ENCODE measurements at regions not wholly inside any gene's neighbourhood (a gene's known extent, or its start where the extent isn't known, plus 50 kb on each side); places are given as distances from the start of the nearest gene placed in this dataset.

- no peak for DNase-seq
Measured at GRCh38 chr14:22513066-22513812, 75.8 kb downstream of the DAD1 start.

- DNase-seq, result no peak
Measured at GRCh38 chr14:22512106-22512814, 76.8 kb downstream of the DAD1 start.

DNA sequence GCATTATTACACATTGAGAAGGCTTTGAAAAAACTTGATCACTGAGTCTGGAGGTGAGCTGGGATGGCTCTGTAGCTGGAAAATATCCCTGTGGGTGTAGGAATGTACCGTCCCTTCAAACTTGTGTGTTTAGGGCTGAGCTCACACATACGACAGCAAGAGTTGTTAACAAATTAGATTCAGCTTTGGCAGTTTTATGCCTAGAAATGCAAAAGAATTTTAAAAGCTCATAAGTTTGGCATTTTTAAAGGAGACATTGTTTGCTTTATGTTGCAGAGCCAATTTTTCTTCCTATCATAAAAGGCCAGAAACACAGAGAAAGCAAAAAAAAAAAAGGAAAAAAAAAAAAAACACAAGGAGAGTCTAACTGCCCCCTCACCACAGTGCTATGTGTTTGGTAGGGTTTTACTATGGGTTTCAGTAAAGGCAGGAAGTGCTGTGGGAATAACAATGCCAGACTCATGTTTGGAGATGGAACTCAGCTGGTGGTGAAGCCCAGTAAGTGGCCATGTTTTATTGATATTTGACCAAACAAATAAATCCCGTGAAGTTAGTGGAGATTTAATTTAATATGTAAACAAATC is 78.4 kb downstream of the DAD1 start:
- DNase-seq, result peak; percentile 10

- no peak for DNase-seq
Measured at GRCh38 chr14:22509751-22510300, 79.2 kb downstream of the DAD1 start.

- DNase-seq, result no peak
Measured at GRCh38 chr14:22509036-22509709, 79.9 kb downstream of the DAD1 start.

DNA sequence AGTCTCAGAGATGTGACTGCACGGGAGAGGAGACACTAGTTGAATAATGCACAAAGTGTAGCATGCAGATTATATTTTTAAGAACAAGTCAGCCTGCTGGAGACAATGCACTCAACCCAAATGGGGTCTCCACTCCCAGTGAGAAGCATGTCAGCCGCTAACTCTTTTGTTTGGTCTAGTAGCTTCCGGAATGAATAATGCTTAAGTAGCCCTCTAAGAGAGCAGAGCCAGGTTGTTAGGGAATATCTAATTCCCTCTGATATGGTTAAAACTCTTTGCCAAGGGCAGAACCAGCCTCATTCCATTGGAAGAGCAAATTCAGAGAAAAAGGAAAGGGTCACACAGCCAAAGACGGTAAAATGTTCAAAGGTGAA is 80.4 kb downstream of the DAD1 start:
- no peak for DNase-seq

DNA sequence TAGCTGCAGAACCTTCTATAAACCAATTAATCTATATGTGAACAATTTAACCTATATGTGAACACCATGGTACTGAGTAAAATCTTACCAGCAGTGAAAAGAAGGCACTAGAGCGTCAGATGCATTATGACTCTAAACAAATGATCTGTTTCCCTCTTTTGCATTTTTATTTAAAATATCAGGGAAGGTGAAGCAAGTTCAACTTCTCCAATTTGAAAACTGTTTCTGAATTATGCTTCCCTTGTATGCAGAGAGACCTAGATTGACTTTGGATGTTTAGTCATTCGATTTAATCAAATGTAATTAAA is 80.9 kb downstream of the DAD1 start:
- DNase-seq, result no peak

- no peak for DNase-seq
Measured at GRCh38 chr14:22506778-22507351, 82.2 kb downstream of the DAD1 start.

- no peak for DNase-seq
Measured at GRCh38 chr14:22506378-22506710, 82.7 kb downstream of the DAD1 start.

- DNase-seq, result no peak
Measured at GRCh38 chr14:22505697-22506377, 83.2 kb downstream of the DAD1 start.

GRCh38 chr14:22505309-22505696 is 83.7 kb downstream of the DAD1 start:
- no peak for DNase-seq

GRCh38 chr14:22502551-22502950 is 86.5 kb downstream of the DAD1 start:
- DNase-seq, result no peak

GRCh38 chr14:22502007-22502406 is 87.0 kb downstream of the DAD1 start:
- no peak for DNase-seq

- DNase-seq, result no peak
Measured at GRCh38 chr14:22500954-22501726, 87.9 kb downstream of the DAD1 start.

DNA sequence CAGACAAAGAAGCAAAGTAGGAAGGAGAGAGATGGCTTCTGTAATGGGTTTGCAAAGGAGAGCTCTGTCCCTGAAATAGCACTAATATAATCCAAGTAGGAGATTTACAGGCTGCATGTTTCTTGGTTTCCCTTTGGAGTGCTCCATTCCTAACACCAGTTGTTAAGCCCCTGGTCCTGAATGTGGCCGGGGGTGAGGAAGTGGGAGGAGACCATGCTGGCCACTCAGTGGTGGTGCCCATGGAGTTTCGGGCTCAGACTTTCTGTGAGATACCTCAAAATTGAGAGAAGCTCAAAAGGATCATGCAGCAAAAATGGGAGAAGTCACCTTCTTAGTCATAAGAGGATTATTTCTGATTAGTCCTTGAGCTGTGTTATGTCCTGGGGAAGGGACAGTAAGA is 88.5 kb downstream of the DAD1 start:
- DNase-seq, result no peak

DNA sequence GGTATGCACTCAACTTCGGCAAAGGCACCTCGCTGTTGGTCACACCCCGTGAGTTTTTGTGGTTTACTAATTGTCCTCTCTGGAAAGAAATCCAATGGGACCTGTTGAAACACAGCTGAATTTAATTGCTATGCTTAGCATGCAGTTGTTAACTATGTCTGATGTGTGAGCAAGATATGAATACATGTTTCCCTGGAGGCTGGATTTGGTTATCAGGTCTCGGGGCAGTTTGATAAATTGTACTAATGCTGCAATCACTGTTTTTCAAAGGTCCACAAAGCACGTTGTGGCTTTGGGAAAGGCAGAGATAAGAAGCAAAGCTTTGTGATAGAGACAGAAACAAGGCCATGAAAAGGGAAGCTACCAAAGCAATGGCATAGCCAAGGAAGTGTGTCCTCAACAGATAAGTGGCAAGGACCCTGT is 91.3 kb downstream of the DAD1 start:
- no peak for DNase-seq

DNA sequence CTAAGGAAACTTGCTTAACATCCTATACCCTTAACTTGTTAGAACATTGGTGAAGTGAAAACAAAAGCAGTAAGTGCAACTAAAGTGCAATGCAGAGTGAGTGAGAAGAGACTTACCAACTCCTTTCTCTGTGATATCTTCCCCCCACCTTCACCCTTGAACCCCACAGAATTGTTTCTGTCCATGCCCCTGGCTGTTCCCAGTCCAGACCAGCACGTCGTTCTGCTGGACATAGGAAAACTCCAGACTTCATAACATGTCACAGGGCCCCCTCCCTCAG is 91.9 kb downstream of the DAD1 start:
- DNase-seq, result no peak

GRCh38 chr14:22494486-22495135 is 94.4 kb downstream of the DAD1 start:
- DNase-seq, result no peak

- DNase-seq, result no peak
Measured at GRCh38 chr14:22493753-22494152, 95.3 kb downstream of the DAD1 start.

GRCh38 chr14:22492622-22493542 is 96.1 kb downstream of the DAD1 start:
- DNase-seq, result no peak

Measured in NCI-H69 (cell line).